T-helper 17 cell (primary cell): ENCODE measurements at regions not wholly inside any gene's neighbourhood (a gene's known extent, or its start where the extent isn't known, plus 50 kb on each side); places are given as distances from the start of the nearest gene placed in this dataset.

Experiments
- ATAC-seq: fragments of 150-1000 bp; cut with Tn5 transposase; 2 replicates; pipeline ENCODE4 v1.10.0; 2021; ENCODE audit warnings: mild to moderate bottlenecking, moderate library complexity
- DNase-seq, 3 donors: peaks; one replicate each; pipeline versions ENCODE4 v3.0.0 to v3.0.0-alpha.2; 2020 to 2021
- H3K9me3 ChIP-seq: one replicate; pipeline ENCODE4 v1.7.0; 2013; ENCODE audit warnings: low read length, mild to moderate bottlenecking; ENCODE audit not compliant: control insufficient read depth, poor library complexity, severe bottlenecking
- H3K27ac Mint-ChIP-seq: one replicate; pipeline ENCODE4 v1.8.0; 2022; ENCODE audit warnings: mild to moderate bottlenecking, moderate library complexity, mixed read lengths
- H3K27me3 Mint-ChIP-seq: one replicate; pipeline ENCODE4 v1.8.0; 2022; ENCODE audit warnings: mixed read lengths
- H3K36me3 Mint-ChIP-seq: one replicate; pipeline ENCODE4 v1.8.0; 2022; ENCODE audit warnings: low read depth, mixed read lengths
- H3K4me1 Mint-ChIP-seq: one replicate; pipeline ENCODE4 v1.8.0; 2022; ENCODE audit warnings: mild to moderate bottlenecking, mixed read lengths
- H3K4me3 Mint-ChIP-seq: one replicate; pipeline ENCODE4 v1.8.0; 2022; ENCODE audit warnings: mild to moderate bottlenecking, moderate library complexity, mixed read lengths

GRCh38 chr9:116078640-116079039 lies 75.0 kb upstream of the PAPPA start:
- no peak for ATAC-seq
- Mint-ChIP-seq H3K27me3 (no peaks in the 10 kb centered on the region), H3K4me3 (no peak overlapping the region), H3K36me3 (no peaks in the 10 kb centered on the region), H3K4me1 (no peaks in the 10 kb centered on the region), H3K27ac (no peak overlapping the region)
- no peaks in the 10 kb centered on the region for H3K9me3 ChIP-seq
- no peak for DNase-seq

- ATAC-seq (no peak), DNase-seq (no peak)
- Mint-ChIP-seq H3K36me3 (no peaks in the 10 kb centered on the region), H3K4me3 (no peak overlapping the region), H3K27me3 (no peaks in the 10 kb centered on the region), H3K27ac (no peak overlapping the region), H3K4me1 (no peaks in the 10 kb centered on the region)
- no peaks in the 10 kb centered on the region for H3K9me3 ChIP-seq
Observed at GRCh38 chr9:116080561-116080960, 73.0 kb upstream of the PAPPA start.

- H3K27me3 Mint-ChIP-seq = no peaks in the 10 kb centered on the region
- H3K9me3 ChIP-seq = no peaks in the 10 kb centered on the region
- no peak overlapping the region for H3K4me3 Mint-ChIP-seq
- H3K4me1 Mint-ChIP-seq = no peaks in the 10 kb centered on the region
- H3K36me3 Mint-ChIP-seq = no peaks in the 10 kb centered on the region
- no peak for ATAC-seq
- no peak overlapping the region for H3K27ac Mint-ChIP-seq
- no peak for DNase-seq
Observed at GRCh38 chr9:116081435-116082115, 72.0 kb upstream of the PAPPA start.

- Mint-ChIP-seq H3K4me1 (no peaks in the 10 kb centered on the region), H3K36me3 (no peaks in the 10 kb centered on the region), H3K27me3 (no peaks in the 10 kb centered on the region), H3K27ac (no peak overlapping the region), H3K4me3 (no peak overlapping the region)
- DNase-seq (no peak), ATAC-seq (no peak)
- no peaks in the 10 kb centered on the region for H3K9me3 ChIP-seq
Observed at GRCh38 chr9:116083837-116084236, 69.8 kb upstream of the PAPPA start.

GRCh38 chr9:116084497-116084896 lies 69.1 kb upstream of the PAPPA start:
- Mint-ChIP-seq H3K27me3 (no peaks in the 10 kb centered on the region), H3K4me3 (no peak overlapping the region), H3K4me1 (no peaks in the 10 kb centered on the region), H3K27ac (no peak overlapping the region), H3K36me3 (no peaks in the 10 kb centered on the region)
- no peak for DNase-seq
- ATAC-seq = no peak
- H3K9me3 ChIP-seq = no peaks in the 10 kb centered on the region

- ATAC-seq (no peak), DNase-seq (no peak)
- Mint-ChIP-seq H3K36me3 (no peaks in the 10 kb centered on the region), H3K4me3 (no peak overlapping the region), H3K27ac (no peak overlapping the region), H3K27me3 (no peaks in the 10 kb centered on the region), H3K4me1 (no peaks in the 10 kb centered on the region)
- no peaks in the 10 kb centered on the region for H3K9me3 ChIP-seq
Observed at GRCh38 chr9:116087246-116087645, 66.3 kb upstream of the PAPPA start.

- H3K4me1 Mint-ChIP-seq = no peaks in the 10 kb centered on the region
- H3K9me3 ChIP-seq = no peaks in the 10 kb centered on the region
- H3K4me3 Mint-ChIP-seq = no peak overlapping the region
- H3K27ac Mint-ChIP-seq = no peak overlapping the region
- DNase-seq (no peak), ATAC-seq (no peak)
- no peaks in the 10 kb centered on the region for H3K36me3 Mint-ChIP-seq
- H3K27me3 Mint-ChIP-seq = no peaks in the 10 kb centered on the region
Observed at GRCh38 chr9:116087751-116088194, 65.8 kb upstream of the PAPPA start.

- no peaks in the 10 kb centered on the region for H3K9me3 ChIP-seq
- Mint-ChIP-seq H3K4me3 (no peak overlapping the region), H3K36me3 (no peaks in the 10 kb centered on the region), H3K4me1 (no peaks in the 10 kb centered on the region), H3K27ac (no peak overlapping the region), H3K27me3 (no peaks in the 10 kb centered on the region)
- ATAC-seq (no peak), DNase-seq (no peak)
Observed at GRCh38 chr9:116088396-116088795, 65.2 kb upstream of the PAPPA start.

GRCh38 chr9:116090030-116090770 lies 63.4 kb upstream of the PAPPA start:
- Mint-ChIP-seq H3K27ac (no peak overlapping the region), H3K27me3 (no peaks in the 10 kb centered on the region)
- DNase-seq = no peak

GRCh38 chr9:116094846-116095245 lies 58.7 kb upstream of the PAPPA start:
- H3K36me3 Mint-ChIP-seq = no peaks in the 10 kb centered on the region
- H3K27me3 Mint-ChIP-seq = no peaks in the 10 kb centered on the region

More at GRCh38 chr9:116090030-116090770, 63.4 kb upstream of the PAPPA start:
- Mint-ChIP-seq H3K4me1 (no peaks in the 10 kb centered on the region), H3K36me3 (no peaks in the 10 kb centered on the region), H3K4me3 (no peak overlapping the region)
- no peak for ATAC-seq
- no peaks in the 10 kb centered on the region for H3K9me3 ChIP-seq

GRCh38 chr9:116095403-116095802 lies 58.2 kb upstream of the PAPPA start:
- no peak overlapping the region for H3K4me3 Mint-ChIP-seq
- no peaks in the 10 kb centered on the region for H3K9me3 ChIP-seq
- no peaks in the 10 kb centered on the region for H3K36me3 Mint-ChIP-seq
- no peak for ATAC-seq
- no peaks in the 10 kb centered on the region for H3K27me3 Mint-ChIP-seq
- H3K27ac Mint-ChIP-seq = no peak overlapping the region
- H3K4me1 Mint-ChIP-seq = no peaks in the 10 kb centered on the region
- no peak for DNase-seq

More at GRCh38 chr9:116094846-116095245, 58.7 kb upstream of the PAPPA start:
- no peaks in the 10 kb centered on the region for H3K9me3 ChIP-seq
- no peak for DNase-seq
- Mint-ChIP-seq H3K27ac (no peak overlapping the region), H3K4me1 (no peaks in the 10 kb centered on the region), H3K4me3 (no peak overlapping the region)
- ATAC-seq = no peak

- Mint-ChIP-seq H3K36me3 (no peaks in the 10 kb centered on the region), H3K27ac (no peak overlapping the region), H3K27me3 (no peaks in the 10 kb centered on the region), H3K4me1 (no peaks in the 10 kb centered on the region), H3K4me3 (no peak overlapping the region)
- no peaks in the 10 kb centered on the region for H3K9me3 ChIP-seq
- ATAC-seq = no peak
- no peak for DNase-seq
Observed at GRCh38 chr9:116096046-116096445, 57.5 kb upstream of the PAPPA start.

- ATAC-seq (no peak), DNase-seq (no peak)
- no peaks in the 10 kb centered on the region for H3K9me3 ChIP-seq
- Mint-ChIP-seq H3K36me3 (no peaks in the 10 kb centered on the region), H3K4me1 (no peaks in the 10 kb centered on the region), H3K4me3 (no peak overlapping the region), H3K27me3 (no peaks in the 10 kb centered on the region), H3K27ac (no peak overlapping the region)
Observed at GRCh38 chr9:116096853-116097252, 56.7 kb upstream of the PAPPA start.

- DNase-seq (no peak), ATAC-seq (no peak)
- H3K9me3 ChIP-seq = no peaks in the 10 kb centered on the region
- Mint-ChIP-seq H3K27me3 (no peaks in the 10 kb centered on the region), H3K4me1 (no peaks in the 10 kb centered on the region), H3K27ac (no peak overlapping the region), H3K36me3 (no peaks in the 10 kb centered on the region), H3K4me3 (no peak overlapping the region)
Observed at GRCh38 chr9:116098476-116098875, 55.1 kb upstream of the PAPPA start.
